Colonic mucosa (tissue), 4 donors: ENCODE measurements at regions not wholly inside any gene's neighbourhood (a gene's known extent, or its start where the extent isn't known, plus 50 kb on each side); places are given as distances from the start of the nearest gene placed in this dataset.

Experiments
- DNase-seq: peaks from one replicate; pipeline ENCODE4 v3.0.0-alpha.2; 2020
- H3K27ac ChIP-seq: fragments of 200-600 bp; one replicate; pipeline ENCODE4 v1.8.0; 2021
- H3K27me3 ChIP-seq: fragments of 200-600 bp; one replicate; pipeline ENCODE4 v1.8.0; 2021
- H3K36me3 ChIP-seq: fragments of 200-600 bp; one replicate; pipeline ENCODE4 v1.8.0; 2021
- H3K4me1 ChIP-seq: fragments of 200-600 bp; one replicate; pipeline ENCODE4 v1.8.0; 2021; ENCODE audit warnings: mild to moderate bottlenecking
- H3K4me3 ChIP-seq: fragments of 200-600 bp; one replicate; pipeline ENCODE4 v1.8.0; 2021
- H3K9ac ChIP-seq, 2 donors: one replicate each; pipeline ENCODE4 v1.7.0; 2013; ENCODE audit warnings: control low read depth in 2 of 2, low read depth in 2 of 2, low read length in 2 of 2
- H3K9me3 ChIP-seq: fragments of 200-600 bp; one replicate; pipeline ENCODE4 v1.8.0; 2021
- CTCF ChIP-seq: fragments of 200-600 bp; IDR thresholded peaks from one replicate; pipeline ENCODE4 v1.8.0; 2022; ENCODE audit warnings: antibody characterized with exemption, mild to moderate bottlenecking
- intact Hi-C: fragments of 100-400 bp; cut with DNase I; formaldehyde crosslinking; loops from one replicate; pipeline ENCODE4 v1.14.1; 2022
- donor health status: healthy.
- donor health status: DM: no; HTN: no; CAD: no.
- donor health status: DM: no; HTN: no; CAD: no.

- H3K4me3 ChIP-seq, result no peak overlapping the region
- H3K27me3 ChIP-seq, result no peaks in the 10 kb centered on the region
- H3K4me1 ChIP-seq, result peaks cover 11% of the 10 kb centered on the region
- no peaks in the 10 kb centered on the region for H3K36me3 ChIP-seq
- TF ChIP-seq CTCF, result no peak
- no peak overlapping the region for H3K27ac ChIP-seq
- no peak overlapping the region for H3K9ac ChIP-seq
- intact Hi-C loops, result no loop called here
- no peak for DNase-seq
- H3K9me3 ChIP-seq, result no peaks in the 10 kb centered on the region
Measured at GRCh38 chr6:41452763-41453162, 93.4 kb upstream of the FOXP4 start.

- intact Hi-C loops, result no loop called here
- Histone ChIP-seq H3K4me1 (peaks cover 11% of the 10 kb centered on the region), H3K36me3 (no peaks in the 10 kb centered on the region), H3K9ac (no peak overlapping the region), H3K4me3 (no peak overlapping the region), H3K27ac (no peak overlapping the region), H3K9me3 (no peaks in the 10 kb centered on the region), H3K27me3 (no peaks in the 10 kb centered on the region)
- no peak for TF ChIP-seq CTCF
- DNase-seq, result no peak
Measured at GRCh38 chr6:41453244-41453643, 92.9 kb upstream of the FOXP4 start.

- H3K4me1 ChIP-seq, result peaks cover 8% of the 10 kb centered on the region
- no peak for DNase-seq
- H3K27ac ChIP-seq, result no peak overlapping the region
- no peak for TF ChIP-seq CTCF
- no peaks in the 10 kb centered on the region for H3K27me3 ChIP-seq
- H3K9me3 ChIP-seq, result no peaks in the 10 kb centered on the region
- H3K9ac ChIP-seq, result no peak overlapping the region
- no peaks in the 10 kb centered on the region for H3K36me3 ChIP-seq
- intact Hi-C loops, result no loop called here
- H3K4me3 ChIP-seq, result no peak overlapping the region
Measured at GRCh38 chr6:41454189-41454789, 91.9 kb upstream of the FOXP4 start.

- H3K4me3 ChIP-seq, result no peak overlapping the region
- DNase-seq, result no peak
- H3K9ac ChIP-seq, result no peak overlapping the region
- no peaks in the 10 kb centered on the region for H3K4me1 ChIP-seq
- no peak for TF ChIP-seq CTCF
- no peaks in the 10 kb centered on the region for H3K27me3 ChIP-seq
- no peaks in the 10 kb centered on the region for H3K9me3 ChIP-seq
- intact Hi-C loops, result no loop called here
- no peaks in the 10 kb centered on the region for H3K36me3 ChIP-seq
- no peak overlapping the region for H3K27ac ChIP-seq
Measured at GRCh38 chr6:41455410-41455809, 90.8 kb upstream of the FOXP4 start.

GRCh38 chr6:41455818-41456217, 90.4 kb upstream of the FOXP4 start:
- intact Hi-C loops, result no loop called here
- H3K4me3 ChIP-seq, result no peak overlapping the region
- H3K36me3 ChIP-seq, result no peaks in the 10 kb centered on the region
- no peaks in the 10 kb centered on the region for H3K27me3 ChIP-seq
- no peaks in the 10 kb centered on the region for H3K4me1 ChIP-seq
- no peak for TF ChIP-seq CTCF
- no peak overlapping the region for H3K9ac ChIP-seq
- H3K27ac ChIP-seq, result no peak overlapping the region
- H3K9me3 ChIP-seq, result no peaks in the 10 kb centered on the region
- no peak for DNase-seq
